HG02763 (cell line): ENCODE measurements at regions not wholly inside any gene's neighbourhood (a gene's known extent, or its start where the extent isn't known, plus 50 kb on each side); places are given as distances from the start of the nearest gene placed in this dataset.

ENCODE experiments used
- ATAC-seq: cut with Tn5 transposase; IDR thresholded peaks from one replicate; pipeline ENCODE4 v1.9.1; 2021; ENCODE audit warnings: mild to moderate bottlenecking, moderate library complexity; ENCODE audit not compliant: unreplicated experiment

GRCh38 chr2:180662941-180663471 is 317.4 kb upstream of the UBE2E3 start:
- ATAC-seq: no peak

GRCh38 chr2:180662521-180662920 is 317.9 kb upstream of the UBE2E3 start:
- no peak for ATAC-seq

- no peak for ATAC-seq
Observed at GRCh38 chr2:180661686-180662030, 318.7 kb upstream of the UBE2E3 start.

GRCh38 chr2:180660881-180661685 is 319.3 kb upstream of the UBE2E3 start:
- no peak for ATAC-seq

- ATAC-seq: no peak
Observed at GRCh38 chr2:180660207-180660606, 320.2 kb upstream of the UBE2E3 start.

- no peak for ATAC-seq
Observed at GRCh38 chr2:180657054-180657453, 323.4 kb upstream of the UBE2E3 start.

- no peak for ATAC-seq
Observed at GRCh38 chr2:180656455-180656847, 324.0 kb upstream of the UBE2E3 start.

- ATAC-seq: no peak
Observed at GRCh38 chr2:180655842-180656454, 324.5 kb upstream of the UBE2E3 start.

- no peak for ATAC-seq
Observed at GRCh38 chr2:180655393-180655792, 325.0 kb upstream of the UBE2E3 start.

GRCh38 chr2:180653481-180653880 is 326.9 kb upstream of the UBE2E3 start:
- no peak for ATAC-seq

- ATAC-seq: no peak
Observed at GRCh38 chr2:180652794-180653193, 327.6 kb upstream of the UBE2E3 start.

- ATAC-seq: no peak
Observed at GRCh38 chr2:180651596-180651995, 328.8 kb upstream of the UBE2E3 start.

GRCh38 chr2:180647621-180648020 is 332.8 kb upstream of the UBE2E3 start:
- no peak for ATAC-seq

GRCh38 chr2:180647221-180647620 is 333.2 kb upstream of the UBE2E3 start:
- no peak for ATAC-seq

- ATAC-seq: no peak
Observed at GRCh38 chr2:180646756-180647155, 333.6 kb upstream of the UBE2E3 start.

- ATAC-seq: no peak
Observed at GRCh38 chr2:180644709-180645108, 335.7 kb upstream of the UBE2E3 start.

GRCh38 chr2:180630756-180631155 is 349.6 kb upstream of the UBE2E3 start:
- ATAC-seq: no peak

- no peak for ATAC-seq
Observed at GRCh38 chr2:180625006-180625844, 355.2 kb upstream of the UBE2E3 start.

- no peak for ATAC-seq
Observed at GRCh38 chr2:180621941-180622918, 358.2 kb upstream of the UBE2E3 start.

- ATAC-seq: no peak
Observed at GRCh38 chr2:180621366-180621765, 359.0 kb upstream of the UBE2E3 start.
